GM23338 (cell line): ENCODE measurements at regions not wholly inside any gene's neighbourhood (a gene's known extent, or its start where the extent isn't known, plus 50 kb on each side); places are given as distances from the start of the nearest gene placed in this dataset.

ENCODE experiments used
- CREB1 ChIP-seq: fragments of 250-450 bp; sonication (Bioruptor Pico); IDR thresholded peaks from 2 replicates; pipeline ENCODE4 v1.5.0; 2020; ENCODE audit warnings: low read depth, mild to moderate bottlenecking, moderate library complexity
- EZH2 ChIP-seq: fragments of 200-600 bp; sonication (generic); IDR thresholded peaks from one replicate; pipeline ENCODE4 v1.8.0; 2017; ENCODE audit warnings: antibody characterized with exemption, mild to moderate bottlenecking, low read depth; ENCODE audit not compliant: unreplicated experiment
- EZH2phosphoT487 ChIP-seq: fragments of 200-600 bp; sonication (generic); IDR thresholded peaks from one replicate; pipeline ENCODE4 v1.8.1; 2018; ENCODE audit warnings: antibody characterized with exemption; ENCODE audit not compliant: unreplicated experiment
- NANOG ChIP-seq: IDR thresholded peaks from 2 replicates; pipeline ENCODE4 v1.6.1; 2016; ENCODE audit warnings: antibody characterized with exemption, borderline replicate concordance
- POLR2AphosphoS5 ChIP-seq: IDR thresholded peaks from 2 replicates; pipeline ENCODE4 v1.6.1; 2016; ENCODE audit warnings: antibody characterized with exemption, low read depth
- STAT1 ChIP-seq: IDR thresholded peaks from one replicate; pipeline ENCODE4 v1.6.1; 2016; ENCODE audit warnings: antibody characterized with exemption; ENCODE audit not compliant: unreplicated experiment
- ZNF331 ChIP-seq: fragments of 250-450 bp; sonication (Bioruptor Pico); IDR thresholded peaks from 2 replicates; pipeline ENCODE4 v1.5.0; 2020; ENCODE audit warnings: low read depth, mild to moderate bottlenecking, moderate library complexity
- TF ChIP-seq, protein P1 (sequence below), 2 experiments: fragments of 200-600 bp in 1 of 2; sonication (generic) in 1 of 2; conservative IDR thresholded peaks; 2 replicates each; pipeline versions ENCODE4 v1.5.1 to v1.6.1; 2016 to 2017; ENCODE audit warnings: antibody characterized with exemption in 2 of 2, low read depth in 2 of 2, mild to moderate bottlenecking in 2 of 2, moderate library complexity in 1 of 2

DNA sequence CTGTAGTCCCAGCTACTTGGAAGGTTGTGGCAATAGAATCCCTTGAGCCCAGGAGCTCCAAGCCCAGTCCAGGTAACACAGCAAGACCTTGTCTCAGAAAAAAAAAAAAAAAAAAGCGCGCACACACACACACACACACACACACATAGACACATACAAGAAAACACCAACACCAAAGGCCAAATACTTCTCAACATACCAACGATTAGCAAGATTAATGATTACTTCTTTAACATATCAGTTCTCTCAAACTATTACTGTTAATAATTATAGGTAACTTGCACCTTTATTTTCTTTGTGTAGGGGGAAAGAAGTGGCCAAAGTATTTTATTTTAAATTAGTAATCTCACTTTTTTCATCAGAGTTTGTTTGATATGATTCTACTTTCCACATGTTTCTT is 289.5 kb upstream of the ADGRL2 start:
- TF ChIP-seq CREB1 (CRISPR knock-in tag) (no peak), EZH2phosphoT487 (no peak), EZH2 (no peak), ZNF331 (CRISPR knock-in tag) (no peak), STAT1 (no peak), POLR2AphosphoS5 (no peak), NANOG (no peak)
- TF ChIP-seq, protein P1, sequence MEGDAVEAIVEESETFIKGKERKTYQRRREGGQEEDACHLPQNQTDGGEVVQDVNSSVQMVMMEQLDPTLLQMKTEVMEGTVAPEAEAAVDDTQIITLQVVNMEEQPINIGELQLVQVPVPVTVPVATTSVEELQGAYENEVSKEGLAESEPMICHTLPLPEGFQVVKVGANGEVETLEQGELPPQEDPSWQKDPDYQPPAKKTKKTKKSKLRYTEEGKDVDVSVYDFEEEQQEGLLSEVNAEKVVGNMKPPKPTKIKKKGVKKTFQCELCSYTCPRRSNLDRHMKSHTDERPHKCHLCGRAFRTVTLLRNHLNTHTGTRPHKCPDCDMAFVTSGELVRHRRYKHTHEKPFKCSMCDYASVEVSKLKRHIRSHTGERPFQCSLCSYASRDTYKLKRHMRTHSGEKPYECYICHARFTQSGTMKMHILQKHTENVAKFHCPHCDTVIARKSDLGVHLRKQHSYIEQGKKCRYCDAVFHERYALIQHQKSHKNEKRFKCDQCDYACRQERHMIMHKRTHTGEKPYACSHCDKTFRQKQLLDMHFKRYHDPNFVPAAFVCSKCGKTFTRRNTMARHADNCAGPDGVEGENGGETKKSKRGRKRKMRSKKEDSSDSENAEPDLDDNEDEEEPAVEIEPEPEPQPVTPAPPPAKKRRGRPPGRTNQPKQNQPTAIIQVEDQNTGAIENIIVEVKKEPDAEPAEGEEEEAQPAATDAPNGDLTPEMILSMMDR (conservative IDR thresholded peaks at IDR 0.05; ENCODE audit: low read depth in 2 of 2), result no peak
